H1 (cell line): ENCODE measurements at regions not wholly inside any gene's neighbourhood (a gene's known extent, or its start where the extent isn't known, plus 50 kb on each side); places are given as distances from the start of the nearest gene placed in this dataset.
A peak's percentile ranks its signal among the peaks of the same experiment; 100 is the strongest.

Experiments
- CTCF ChIA-PET: fragments of 300-600 bp; sonication (Branson Sonifier 250); formaldehyde crosslinking; loops from one replicate; lab custom pipeline; 2021; ENCODE audit not compliant: partially characterized antibody; lab: Charles Lee
- POLR2A ChIA-PET: fragments of 300-600 bp; sonication (Branson Sonifier 250); formaldehyde crosslinking; loops from one replicate; lab custom pipeline; 2021; ENCODE audit warnings: inconsistent platforms; ENCODE audit not compliant: partially characterized antibody; lab: Charles Lee
- DNase-seq, 2 experiments: peaks; one replicate each; pipeline versions ENCODE4 v3.0.0 to v3.0.0-alpha.2; 2010 to 2022; ENCODE audit warnings: low spot score in 2 of 2, low read depth in 1 of 2, mixed read lengths in 1 of 2
- FAIRE-seq: peaks from 2 replicates; lab custom pipeline; 2011; peaks lifted over from hg19 to GRCh38; lab: Jason Lieb, UNC
- H2AFZ ChIP-seq: 2 replicates; pipeline ENCODE4 v1.8.1; 2012; ENCODE audit warnings: low read length, inconsistent platforms
- H2AK5ac ChIP-seq: 2 replicates; pipeline ENCODE4 v1.6.1; 2013; ENCODE audit warnings: low read depth, low read length
- H2BK120ac ChIP-seq: replicated peaks from 2 replicates; pipeline ENCODE3; 2013; ENCODE audit warnings: low read depth, low read length, inconsistent platforms
- H2BK12ac ChIP-seq: 2 replicates; pipeline ENCODE4 v1.6.1; 2013; ENCODE audit warnings: low read depth, low read length
- H2BK15ac ChIP-seq: 2 replicates; pipeline ENCODE4 v1.6.1; 2013; ENCODE audit warnings: low read length
- H2BK20ac ChIP-seq: 2 replicates; pipeline ENCODE4 v1.6.1; 2013; ENCODE audit warnings: low read length
- H2BK5ac ChIP-seq: 2 replicates; pipeline ENCODE4 v1.6.1; 2013; ENCODE audit warnings: low read depth, low read length
- H3K14ac ChIP-seq: 2 replicates; pipeline ENCODE4 v1.6.1; 2013; ENCODE audit warnings: inconsistent platforms; ENCODE audit not compliant: insufficient read length
- H3K18ac ChIP-seq: 2 replicates; pipeline ENCODE4 v1.6.1; 2013; ENCODE audit warnings: low read length; ENCODE audit errors: extremely low read depth
- H3K23ac ChIP-seq: 2 replicates; pipeline ENCODE4 v1.6.1; 2013; ENCODE audit warnings: inconsistent platforms; ENCODE audit not compliant: insufficient read length
- H3K23me2 ChIP-seq: 2 replicates; pipeline ENCODE4 v1.6.1; 2013; ENCODE audit warnings: low read depth, low read length
- H3K27ac ChIP-seq: 2 replicates; pipeline ENCODE4 v1.6.1; 2011; ENCODE audit warnings: low read depth, low read length, inconsistent platforms
- H3K27me3 ChIP-seq, 4 experiments: replicated peaks in 1 of 4; 1 replicate in 1 of 4; 2 replicates in 3 of 4; pipeline versions ENCODE4 v1.6.1 to v1.8.1; 2011 to 2013; ENCODE audit warnings: low read length in 3 of 4, mild to moderate bottlenecking in 3 of 4, inconsistent platforms in 2 of 4, mixed read lengths in 2 of 4, moderate library complexity in 1 of 4; ENCODE audit not compliant: control insufficient read depth in 3 of 4, insufficient read depth in 3 of 4; ENCODE audit errors: extremely low read depth in 1 of 4
- H3K36me3 ChIP-seq, 4 experiments: 2 replicates each; pipeline versions ENCODE4 v1.6.1 to v1.8.1; 2011 to 2013; ENCODE audit warnings: mild to moderate bottlenecking in 4 of 4, low read length in 3 of 4, moderate library complexity in 2 of 4, control low read depth in 1 of 4, inconsistent platforms in 1 of 4; ENCODE audit not compliant: insufficient read depth in 4 of 4, control insufficient read depth in 2 of 4
- H3K4ac ChIP-seq: replicated peaks from 2 replicates; pipeline ENCODE3; 2013; ENCODE audit warnings: low read length, low read depth, mixed read lengths, inconsistent platforms; ENCODE audit not compliant: insufficient read length
- H3K4me1 ChIP-seq, 4 experiments: replicated peaks in 1 of 4; 1 replicate in 1 of 4; 2 replicates in 3 of 4; pipeline versions ENCODE4 v1.6.1 to v1.8.1; 2011 to 2013; ENCODE audit warnings: low read length in 3 of 4, inconsistent platforms in 2 of 4, mixed read lengths in 1 of 4; ENCODE audit not compliant: insufficient read depth in 4 of 4, control insufficient read depth in 3 of 4
- H3K4me2 ChIP-seq, 2 experiments: 2 replicates each; pipeline versions ENCODE4 v1.6.1 to v1.8.1; 2011 to 2013; ENCODE audit warnings: low read depth in 2 of 2, low read length in 2 of 2, control low read depth in 1 of 2, inconsistent platforms in 1 of 2, mild to moderate bottlenecking in 1 of 2; ENCODE audit not compliant: insufficient read depth in 1 of 2
- H3K4me3 ChIP-seq, 4 experiments: fragments of 200-600, 300-600 bp in 1 of 4; sonication (generic), shearing (Covaris generic), sonication (Bioruptor Twin) in 1 of 4; 2 replicates each; pipeline versions ENCODE4 v1.5.1 to v1.8.1; 2011 to 2016; ENCODE audit warnings: low read length in 4 of 4, low read depth in 3 of 4, control low read depth in 2 of 4, inconsistent platforms in 2 of 4, mild to moderate bottlenecking in 2 of 4, mixed read lengths in 1 of 4, moderate library complexity in 1 of 4; ENCODE audit not compliant: insufficient read depth in 2 of 4; ENCODE audit errors: extremely low read depth in 1 of 4
- H3K56ac ChIP-seq: replicated peaks from 2 replicates; pipeline ENCODE3; 2013; ENCODE audit warnings: low read depth, mild to moderate bottlenecking, mixed read lengths, low read length, inconsistent platforms; ENCODE audit not compliant: insufficient read length
- H3K79me1 ChIP-seq: 2 replicates; pipeline ENCODE4 v1.6.1; 2013; ENCODE audit warnings: low read depth, low read length, control low read depth
- H3K79me2 ChIP-seq, 2 experiments: 2 replicates each; pipeline versions ENCODE4 v1.6.1 to v1.8.1; 2012 to 2013; ENCODE audit warnings: low read length in 2 of 2, mild to moderate bottlenecking in 2 of 2, inconsistent platforms in 1 of 2; ENCODE audit not compliant: insufficient read depth in 2 of 2, control insufficient read depth in 1 of 2
- H3K9ac ChIP-seq, 4 experiments: replicated peaks in 1 of 4; 1 replicate in 1 of 4; 2 replicates in 3 of 4; pipeline versions ENCODE4 v1.6.1 to v1.8.1; 2011 to 2013; ENCODE audit warnings: low read depth in 3 of 4, low read length in 3 of 4, control low read depth in 2 of 4, mild to moderate bottlenecking in 2 of 4, moderate library complexity in 2 of 4, inconsistent platforms in 1 of 4; ENCODE audit errors: extremely low read depth in 1 of 4
- H3K9me3 ChIP-seq, 2 experiments: 2 replicates each; pipeline versions ENCODE4 v1.6.1 to v1.8.1; 2012 to 2013; ENCODE audit warnings: mild to moderate bottlenecking in 2 of 2, moderate library complexity in 2 of 2, control low read depth in 1 of 2, inconsistent platforms in 1 of 2, low read depth in 1 of 2, low read length in 1 of 2, mixed read lengths in 1 of 2; ENCODE audit not compliant: insufficient read depth in 2 of 2
- H4K20me1 ChIP-seq, 2 experiments: replicated peaks in 1 of 2; 2 replicates each; pipeline versions ENCODE3 to v1.8.1; 2011 to 2013; ENCODE audit warnings: inconsistent platforms in 2 of 2, low read length in 2 of 2, mild to moderate bottlenecking in 1 of 2; ENCODE audit not compliant: insufficient read depth in 2 of 2, control insufficient read depth in 1 of 2
- H4K5ac ChIP-seq: 2 replicates; pipeline ENCODE4 v1.6.1; 2013; ENCODE audit warnings: low read length, low read depth, mixed read lengths, inconsistent platforms; ENCODE audit not compliant: insufficient read length
- H4K8ac ChIP-seq: 2 replicates; pipeline ENCODE4 v1.8.0; 2013; ENCODE audit warnings: mild to moderate bottlenecking, moderate library complexity, low read length, inconsistent platforms; ENCODE audit not compliant: insufficient read depth; ENCODE audit errors: extremely low read depth
- H4K91ac ChIP-seq: replicated peaks from 2 replicates; pipeline ENCODE3; 2013; ENCODE audit warnings: low read length, mixed read lengths, inconsistent platforms; ENCODE audit not compliant: insufficient read length
- CEBPB ChIP-seq: IDR thresholded peaks from 2 replicates; pipeline ENCODE4 v1.6.1; 2012; ENCODE audit warnings: low read depth, low read length
- ZNF274 ChIP-seq: IDR thresholded peaks from 2 replicates; pipeline ENCODE4 v1.7.0; 2012; ENCODE audit warnings: low read length, borderline replicate concordance; ENCODE audit errors: extremely low read depth
- WGBS, 2 experiments: shearing (Covaris generic) in 1 of 2; methylation state at CpG; one replicate each; pipeline versions ENCODE4 v1.1.6 to v1.1.7; 2013 to 2015; ENCODE audit warnings: low lambda C conversion rate in 2 of 2, mixed read lengths in 2 of 2, inconsistent platforms in 1 of 2, low coverage in 1 of 2, missing lambda C conversion rate in 1 of 2; ENCODE audit not compliant: insufficient replicate concordance in 2 of 2, insufficient coverage in 1 of 2, insufficient read length in 1 of 2; ENCODE audit errors: extremely low coverage in 1 of 2, missing lambda C conversion rate in 1 of 2; 5-methylcytosine and 5-hydroxymethylcytosine counted together

GRCh38 chr13:88526186-88526852 lies 855.1 kb downstream of the SLITRK5 start:
- peaks cover 0 to 8% (median 0%) of the 10 kb centered on the region in 4 experiments; a peak in 1 of 7 replicates for H3K4me1 ChIP-seq
- H4K5ac ChIP-seq: no peak overlapping the region
- no peak overlapping the region for H2BK5ac ChIP-seq
- H3K4ac ChIP-seq: no peak overlapping the region
- H3K4me2 ChIP-seq: peak overlapping the region in 1 of 2 experiments; percentile 18; a peak in 1 of 4 replicates
- H4K91ac ChIP-seq: no peak overlapping the region
- 83% methylated on average over 6 of the region's 6 CpGs; no CpG with 5 or more reads in 1 of the 2 experiments for WGBS, 2 experiments
- H3K18ac ChIP-seq: no peak overlapping the region
- no peak overlapping the region for H2AFZ ChIP-seq
- H3K27ac ChIP-seq: no peak overlapping the region; the same call in 1 of the 2 replicates
- no peak overlapping the region for H4K8ac ChIP-seq
- no peaks in the 10 kb centered on the region for H3K79me2 ChIP-seq
- H3K4me3 ChIP-seq: no peak overlapping the region
- no peak overlapping the region for H2BK20ac ChIP-seq
- no peak overlapping the region for H3K23ac ChIP-seq
- no peaks in the 10 kb centered on the region for H3K23me2 ChIP-seq
- H3K9me3 ChIP-seq: peaks cover 7 to 11% of the 10 kb centered on the region in 2 experiments; a peak in 3 of 4 replicates
- H3K79me1 ChIP-seq: no peaks in the 10 kb centered on the region
- TF ChIP-seq ZNF274 (no peak), CEBPB (0 out of 2 replicates have a peak, but pooled peaks have one; percentile 53)
- TF ChIP-seq, all 59 proteins: peak for 1
- Histone ChIP-seq H2BK12ac (no peak overlapping the region), H3K56ac (no peak overlapping the region), H2AK5ac (no peak overlapping the region), H2BK15ac (no peak overlapping the region), H3K9ac (no peak overlapping the region), H4K20me1 (no peaks in the 10 kb centered on the region), H3K36me3 (peaks cover 0 to 2% (median 0%) of the 10 kb centered on the region in 4 experiments; a peak in 1 of 8 replicates), H3K27me3 (peaks cover 0 to 1% (median 0%) of the 10 kb centered on the region in 4 experiments; a peak in 1 of 7 replicates), H3K14ac (no peak overlapping the region), H2BK120ac (no peak overlapping the region)
- FAIRE-seq: peak; percentile 42
- ChIA-PET POLR2A (no interaction called here), CTCF (no interaction called here)
- no peak for DNase-seq
